Bone marrow (tissue), 2 donors: ENCODE measurements at regions not wholly inside any gene's neighbourhood (a gene's known extent, or its start where the extent isn't known, plus 50 kb on each side); places are given as distances from the start of the nearest gene placed in this dataset.

ENCODE experiments used
- DNase-seq, 2 donors: peaks; one replicate each; lab custom pipeline; 2025; lab: John Stamatoyannopoulos, UW

- no peak for DNase-seq
Measured at GRCh38 chr13:109363431-109363830, 423.0 kb downstream of the IRS2 start.

GRCh38 chr13:109362616-109363015 lies 423.8 kb downstream of the IRS2 start:
- DNase-seq: no peak

- no peak for DNase-seq
Measured at GRCh38 chr13:109361562-109362289, 424.7 kb downstream of the IRS2 start.

GRCh38 chr13:109357751-109358471 lies 428.5 kb downstream of the IRS2 start:
- no peak for DNase-seq

GRCh38 chr13:109355875-109356434 lies 430.4 kb downstream of the IRS2 start:
- no peak for DNase-seq

- DNase-seq: no peak
Measured at GRCh38 chr13:109355166-109355565, 431.2 kb downstream of the IRS2 start.

GRCh38 chr13:109351236-109351635 lies 435.1 kb downstream of the IRS2 start:
- no peak for DNase-seq

GRCh38 chr13:109348519-109349258 lies 437.7 kb downstream of the IRS2 start:
- no peak for DNase-seq

- no peak for DNase-seq
Measured at GRCh38 chr13:109346060-109346459, 440.3 kb downstream of the IRS2 start.

- no peak for DNase-seq
Measured at GRCh38 chr13:109345433-109345941, 440.9 kb downstream of the IRS2 start.

- DNase-seq: no peak
Measured at GRCh38 chr13:109344552-109345157, 441.7 kb downstream of the IRS2 start.

GRCh38 chr13:109336730-109337129 lies 449.7 kb downstream of the IRS2 start:
- DNase-seq: no peak

GRCh38 chr13:109333893-109334651 lies 452.3 kb downstream of the IRS2 start:
- no peak for DNase-seq

GRCh38 chr13:109332506-109333499 lies 453.6 kb downstream of the IRS2 start:
- DNase-seq: no peak

GRCh38 chr13:109331898-109332297 lies 454.5 kb downstream of the IRS2 start:
- no peak for DNase-seq

- no peak for DNase-seq
Measured at GRCh38 chr13:109331011-109331433, 455.4 kb downstream of the IRS2 start.

GRCh38 chr13:109330123-109330522 lies 456.3 kb downstream of the IRS2 start:
- no peak for DNase-seq

GRCh38 chr13:109329175-109329574 lies 457.2 kb downstream of the IRS2 start:
- DNase-seq: no peak

GRCh38 chr13:109326601-109327000 lies 459.8 kb downstream of the IRS2 start:
- no peak for DNase-seq

- DNase-seq: no peak
Measured at GRCh38 chr13:109323338-109323737, 463.0 kb downstream of the IRS2 start.
